ENCODE measurements at regions not wholly inside any gene's neighbourhood (a gene's known extent, or its start where the extent isn't known, plus 50 kb on each side); places are given as distances from the start of the nearest gene placed in this dataset.

DNA sequence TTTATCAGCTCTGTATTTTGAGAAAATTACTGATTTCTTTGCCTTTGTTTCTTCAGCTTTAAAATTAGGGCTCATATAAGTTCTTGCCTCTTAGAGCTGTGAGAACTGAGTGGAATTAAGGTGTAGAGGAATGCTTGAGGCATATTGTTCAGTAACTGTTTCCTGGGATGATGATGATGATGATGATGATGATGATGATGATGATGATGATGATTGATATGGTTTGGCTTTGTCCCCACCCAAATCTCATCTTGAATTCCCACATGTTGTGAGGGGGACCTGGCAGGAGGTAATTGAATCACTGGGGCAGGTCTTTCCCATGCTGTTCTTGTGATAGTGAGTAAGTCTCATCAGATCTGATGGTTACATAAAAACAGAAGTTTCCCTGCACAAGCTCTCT, 118.7 kb downstream of the CHRM3 start:
- TF ChIP-seq, protein P1, sequence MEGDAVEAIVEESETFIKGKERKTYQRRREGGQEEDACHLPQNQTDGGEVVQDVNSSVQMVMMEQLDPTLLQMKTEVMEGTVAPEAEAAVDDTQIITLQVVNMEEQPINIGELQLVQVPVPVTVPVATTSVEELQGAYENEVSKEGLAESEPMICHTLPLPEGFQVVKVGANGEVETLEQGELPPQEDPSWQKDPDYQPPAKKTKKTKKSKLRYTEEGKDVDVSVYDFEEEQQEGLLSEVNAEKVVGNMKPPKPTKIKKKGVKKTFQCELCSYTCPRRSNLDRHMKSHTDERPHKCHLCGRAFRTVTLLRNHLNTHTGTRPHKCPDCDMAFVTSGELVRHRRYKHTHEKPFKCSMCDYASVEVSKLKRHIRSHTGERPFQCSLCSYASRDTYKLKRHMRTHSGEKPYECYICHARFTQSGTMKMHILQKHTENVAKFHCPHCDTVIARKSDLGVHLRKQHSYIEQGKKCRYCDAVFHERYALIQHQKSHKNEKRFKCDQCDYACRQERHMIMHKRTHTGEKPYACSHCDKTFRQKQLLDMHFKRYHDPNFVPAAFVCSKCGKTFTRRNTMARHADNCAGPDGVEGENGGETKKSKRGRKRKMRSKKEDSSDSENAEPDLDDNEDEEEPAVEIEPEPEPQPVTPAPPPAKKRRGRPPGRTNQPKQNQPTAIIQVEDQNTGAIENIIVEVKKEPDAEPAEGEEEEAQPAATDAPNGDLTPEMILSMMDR (conservative IDR thresholded peaks at IDR 0.05), result no peak
- TF ChIP-seq EZH2 (IDR thresholded peaks at IDR 0.05; ENCODE audit: low read depth), result no peak

All from PC-9 (cell line).